A673 (cell line): ENCODE measurements at regions not wholly inside any gene's neighbourhood (a gene's known extent, or its start where the extent isn't known, plus 50 kb on each side); places are given as distances from the start of the nearest gene placed in this dataset.

Source experiments
- BruUV-seq: library from RNA; stranded (reverse); fragments of 400-500 nt; replicated peaks from 2 replicates; lab custom pipeline; 2021; lab: Mats Ljungman, UMichigan
- CTCF ChIA-PET: fragments of 300-600 bp; sonication (Branson Sonifier 250); formaldehyde crosslinking; loops from one replicate; lab custom pipeline; 2022; ENCODE audit warnings: antibody characterized with exemption; lab: Charles Lee
- POLR2A ChIA-PET: fragments of 300-600 bp; sonication (Branson Sonifier 250); formaldehyde crosslinking; loops from one replicate; lab custom pipeline; 2022; ENCODE audit warnings: antibody characterized with exemption; ENCODE audit not compliant: low non-redundant PET; lab: Charles Lee
- DNase-seq: peaks from one replicate; pipeline ENCODE4 v3.0.0-alpha.2; 2015; ENCODE audit warnings: low spot score
- H3K27ac ChIP-seq: fragments of 200-600 bp; sonication (generic); 2 replicates; pipeline ENCODE4 v1.5.1; 2016; ENCODE audit warnings: mixed run types, low read depth, mild to moderate bottlenecking, mixed read lengths, antibody characterized with exemption, low read length; ENCODE audit not compliant: poor library complexity, severe bottlenecking
- H3K27me3 ChIP-seq: fragments of 200-600 bp; sonication (generic); replicated peaks from 2 replicates; pipeline ENCODE4 v1.6.1; 2017; ENCODE audit warnings: mixed run types, low read depth, mild to moderate bottlenecking, mixed read lengths, antibody characterized with exemption, low read length; ENCODE audit not compliant: insufficient read depth, poor library complexity
- H3K36me3 ChIP-seq: fragments of 200-600 bp; sonication (generic); 2 replicates; pipeline ENCODE4 v1.6.1; 2016; ENCODE audit warnings: mixed run types, mild to moderate bottlenecking, mixed read lengths, antibody characterized with exemption, low read length; ENCODE audit not compliant: insufficient read depth, poor library complexity, severe bottlenecking
- H3K4me1 ChIP-seq: fragments of 200-600 bp; sonication (generic); 2 replicates; pipeline ENCODE4 v1.6.1; 2017; ENCODE audit warnings: mixed run types, mild to moderate bottlenecking, mixed read lengths, antibody characterized with exemption, low read length; ENCODE audit not compliant: insufficient read depth, poor library complexity, severe bottlenecking
- H3K4me3 ChIP-seq: fragments of 200-600 bp; sonication (generic); 2 replicates; pipeline ENCODE4 v1.5.1; 2016; ENCODE audit warnings: low read depth, mixed run types, mild to moderate bottlenecking, mixed read lengths, low read length; ENCODE audit not compliant: poor library complexity, severe bottlenecking
- H3K9me3 ChIP-seq: fragments of 200-600 bp; sonication (generic); 2 replicates; pipeline ENCODE4 v1.6.1; 2016; ENCODE audit warnings: mixed run types, low read depth, mild to moderate bottlenecking, mixed read lengths, antibody characterized with exemption, low read length; ENCODE audit not compliant: poor library complexity, severe bottlenecking
- CTCF ChIP-seq: fragments of 300-800, 200-600 bp; sonication (generic); conservative IDR thresholded peaks from 2 replicates; pipeline ENCODE4 v1.5.1; 2017; ENCODE audit warnings: low read depth, mild to moderate bottlenecking, antibody characterized with exemption, low read length, moderate library complexity, mixed read lengths
- EZH2 ChIP-seq: fragments of 200-600 bp; sonication (generic); IDR thresholded peaks from 2 replicates; pipeline ENCODE4 v1.6.1; 2017; ENCODE audit warnings: borderline replicate concordance, low read depth, mild to moderate bottlenecking, mixed read lengths, antibody characterized with exemption, low read length; ENCODE audit not compliant: poor library complexity, severe bottlenecking
- intact Hi-C: fragments of 100-400 bp; cut with micrococcal nuclease; formaldehyde crosslinking; loops from one replicate; pipeline ENCODE4 v1.10.0; 2022; ENCODE audit not compliant: unreplicated experiment

GRCh38 chr10:2543974-2544373, 523.4 kb upstream of the PFKP start:
- intact Hi-C loops = no loop called here
- Histone ChIP-seq H3K27ac (no peak overlapping the region), H3K4me3 (no peak overlapping the region), H3K9me3 (no peaks in the 10 kb centered on the region), H3K27me3 (peaks cover 67% of the 10 kb centered on the region), H3K36me3 (no peaks in the 10 kb centered on the region), H3K4me1 (no peaks in the 10 kb centered on the region)
- POLR2A ChIA-PET = no interaction called here
- no peak for TF ChIP-seq EZH2
- TF ChIP-seq CTCF = no peak
- CTCF ChIA-PET = no interaction called here
- DNase-seq = no peak
- no TSS peak for BruUV-seq

DNA sequence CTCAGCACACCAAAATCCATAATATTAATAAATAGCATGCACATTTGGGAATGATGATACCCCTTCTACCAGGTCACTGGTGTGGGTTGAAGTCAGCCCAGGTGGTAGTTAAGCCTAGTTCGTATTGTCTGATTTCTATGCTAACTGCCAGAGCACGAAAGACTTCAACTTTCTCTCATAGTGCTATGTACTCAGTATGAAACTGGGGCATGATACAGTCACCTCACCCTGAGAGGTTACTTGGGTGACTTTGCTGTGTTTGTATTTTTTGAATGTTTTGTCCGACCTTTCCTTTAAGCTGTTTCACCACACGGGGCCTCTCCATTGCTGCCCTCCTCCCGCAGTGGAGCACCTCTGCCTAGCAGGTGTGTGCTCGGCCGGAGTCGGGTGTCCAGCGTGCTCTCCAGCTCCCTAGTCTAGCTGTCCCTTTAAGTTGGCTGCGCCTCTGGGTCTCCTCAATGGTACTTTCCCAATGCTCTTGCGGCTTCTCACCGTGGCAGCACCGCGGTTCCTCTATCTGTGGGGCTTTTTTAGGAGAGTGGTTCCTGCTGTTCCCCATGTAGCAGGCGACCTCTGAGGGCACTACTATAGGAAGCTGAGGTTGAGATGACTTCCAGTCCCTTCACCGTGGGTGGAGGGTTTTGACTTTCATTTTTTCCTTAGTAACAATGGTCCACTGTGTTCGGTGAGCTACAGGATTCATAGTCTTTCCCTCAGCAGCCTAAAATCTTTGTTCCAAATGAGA, 524.0 kb upstream of the PFKP start:
- TF ChIP-seq CTCF (no peak), EZH2 (no peak)
- ChIA-PET CTCF (no interaction called here), POLR2A (no interaction called here)
- H3K4me3 ChIP-seq = no peak overlapping the region
- H3K9me3 ChIP-seq = no peaks in the 10 kb centered on the region
- H3K4me1 ChIP-seq = no peaks in the 10 kb centered on the region
- no peaks in the 10 kb centered on the region for H3K36me3 ChIP-seq
- no peak for DNase-seq
- intact Hi-C loops = no loop called here
- BruUV-seq = no TSS peak
- H3K27me3 ChIP-seq = peaks cover 60% of the 10 kb centered on the region
- no peak overlapping the region for H3K27ac ChIP-seq

- DNase-seq = peak; percentile 47
- no peak overlapping the region for H3K4me3 ChIP-seq
- H3K4me1 ChIP-seq = no peaks in the 10 kb centered on the region
- no peak overlapping the region for H3K27ac ChIP-seq
- intact Hi-C loops = no loop called here
- H3K27me3 ChIP-seq = peaks cover 51% of the 10 kb centered on the region
- no peaks in the 10 kb centered on the region for H3K36me3 ChIP-seq
- no peak for TF ChIP-seq EZH2
- TF ChIP-seq CTCF = no peak
- H3K9me3 ChIP-seq = no peaks in the 10 kb centered on the region
- no TSS peak for BruUV-seq
- CTCF ChIA-PET = no interaction called here
- POLR2A ChIA-PET = no interaction called here
Measured at GRCh38 chr10:2541176-2541575, 526.2 kb upstream of the PFKP start.
